A673 (cell line): ENCODE measurements at regions not wholly inside any gene's neighbourhood (a gene's known extent, or its start where the extent isn't known, plus 50 kb on each side); places are given as distances from the start of the nearest gene placed in this dataset.

Source experiments
- BruUV-seq: library from RNA; stranded (reverse); fragments of 400-500 nt; replicated peaks from 2 replicates; lab custom pipeline; 2021; lab: Mats Ljungman, UMichigan
- CTCF ChIA-PET: fragments of 300-600 bp; sonication (Branson Sonifier 250); formaldehyde crosslinking; loops from one replicate; lab custom pipeline; 2022; ENCODE audit warnings: antibody characterized with exemption; lab: Charles Lee
- POLR2A ChIA-PET: fragments of 300-600 bp; sonication (Branson Sonifier 250); formaldehyde crosslinking; loops from one replicate; lab custom pipeline; 2022; ENCODE audit warnings: antibody characterized with exemption; ENCODE audit not compliant: low non-redundant PET; lab: Charles Lee
- DNase-seq: peaks from one replicate; pipeline ENCODE4 v3.0.0-alpha.2; 2015; ENCODE audit warnings: low spot score
- H3K27ac ChIP-seq: fragments of 200-600 bp; sonication (generic); 2 replicates; pipeline ENCODE4 v1.5.1; 2016; ENCODE audit warnings: mixed run types, low read depth, mild to moderate bottlenecking, mixed read lengths, antibody characterized with exemption, low read length; ENCODE audit not compliant: poor library complexity, severe bottlenecking
- H3K27me3 ChIP-seq: fragments of 200-600 bp; sonication (generic); replicated peaks from 2 replicates; pipeline ENCODE4 v1.6.1; 2017; ENCODE audit warnings: mixed run types, low read depth, mild to moderate bottlenecking, mixed read lengths, antibody characterized with exemption, low read length; ENCODE audit not compliant: insufficient read depth, poor library complexity
- H3K36me3 ChIP-seq: fragments of 200-600 bp; sonication (generic); 2 replicates; pipeline ENCODE4 v1.6.1; 2016; ENCODE audit warnings: mixed run types, mild to moderate bottlenecking, mixed read lengths, antibody characterized with exemption, low read length; ENCODE audit not compliant: insufficient read depth, poor library complexity, severe bottlenecking
- H3K4me1 ChIP-seq: fragments of 200-600 bp; sonication (generic); 2 replicates; pipeline ENCODE4 v1.6.1; 2017; ENCODE audit warnings: mixed run types, mild to moderate bottlenecking, mixed read lengths, antibody characterized with exemption, low read length; ENCODE audit not compliant: insufficient read depth, poor library complexity, severe bottlenecking
- H3K4me3 ChIP-seq: fragments of 200-600 bp; sonication (generic); 2 replicates; pipeline ENCODE4 v1.5.1; 2016; ENCODE audit warnings: low read depth, mixed run types, mild to moderate bottlenecking, mixed read lengths, low read length; ENCODE audit not compliant: poor library complexity, severe bottlenecking
- H3K9me3 ChIP-seq: fragments of 200-600 bp; sonication (generic); 2 replicates; pipeline ENCODE4 v1.6.1; 2016; ENCODE audit warnings: mixed run types, low read depth, mild to moderate bottlenecking, mixed read lengths, antibody characterized with exemption, low read length; ENCODE audit not compliant: poor library complexity, severe bottlenecking
- CTCF ChIP-seq: fragments of 300-800, 200-600 bp; sonication (generic); conservative IDR thresholded peaks from 2 replicates; pipeline ENCODE4 v1.5.1; 2017; ENCODE audit warnings: low read depth, mild to moderate bottlenecking, antibody characterized with exemption, low read length, moderate library complexity, mixed read lengths
- EZH2 ChIP-seq: fragments of 200-600 bp; sonication (generic); IDR thresholded peaks from 2 replicates; pipeline ENCODE4 v1.6.1; 2017; ENCODE audit warnings: borderline replicate concordance, low read depth, mild to moderate bottlenecking, mixed read lengths, antibody characterized with exemption, low read length; ENCODE audit not compliant: poor library complexity, severe bottlenecking
- intact Hi-C: fragments of 100-400 bp; cut with micrococcal nuclease; formaldehyde crosslinking; loops from one replicate; pipeline ENCODE4 v1.10.0; 2022; ENCODE audit not compliant: unreplicated experiment

GRCh38 chr10:51000976-51001375 is 73.3 kb upstream of the PRKG1 start:
- POLR2A ChIA-PET = no interaction called here
- no peaks in the 10 kb centered on the region for H3K9me3 ChIP-seq
- H3K27me3 ChIP-seq = peaks cover 41% of the 10 kb centered on the region
- DNase-seq = peak; percentile 28
- CTCF ChIA-PET = no interaction called here
- BruUV-seq = no TSS peak
- no peak overlapping the region for H3K4me3 ChIP-seq
- no peaks in the 10 kb centered on the region for H3K4me1 ChIP-seq
- intact Hi-C loops = loop anchor here (5.0 kb wide), 1 partner anchor 421 kb away; no protein-coding TSS in a partner anchor
- H3K36me3 ChIP-seq = no peaks in the 10 kb centered on the region
- TF ChIP-seq CTCF = no peak
- no peak for TF ChIP-seq EZH2
- H3K27ac ChIP-seq = no peak overlapping the region

GRCh38 chr10:51001587-51001986 is 72.7 kb upstream of the PRKG1 start:
- ChIA-PET CTCF (no interaction called here), POLR2A (no interaction called here)
- intact Hi-C loops = loop anchor here (5.0 kb wide), 1 partner anchor 421 kb away; no protein-coding TSS in a partner anchor
- Histone ChIP-seq H3K36me3 (no peaks in the 10 kb centered on the region), H3K27me3 (peaks cover 35% of the 10 kb centered on the region), H3K4me3 (no peak overlapping the region), H3K4me1 (no peaks in the 10 kb centered on the region), H3K9me3 (no peaks in the 10 kb centered on the region), H3K27ac (no peak overlapping the region)
- BruUV-seq = no TSS peak
- peak; percentile 43 for DNase-seq
- peak; percentile 66 for TF ChIP-seq CTCF
- TF ChIP-seq EZH2 = no peak

- no TSS peak for BruUV-seq
- Histone ChIP-seq H3K27me3 (peaks cover 26% of the 10 kb centered on the region), H3K4me3 (no peak overlapping the region), H3K36me3 (no peaks in the 10 kb centered on the region), H3K9me3 (no peaks in the 10 kb centered on the region), H3K27ac (no peak overlapping the region), H3K4me1 (no peaks in the 10 kb centered on the region)
- intact Hi-C loops = loop anchor here (5.0 kb wide), 1 partner anchor 420 kb away; no protein-coding TSS in a partner anchor
- ChIA-PET CTCF (no interaction called here), POLR2A (no interaction called here)
- no peak for DNase-seq
- TF ChIP-seq CTCF = no peak
These were observed 71.8 kb upstream of the PRKG1 start for GRCh38 chr10:51002469-51002868.
